GM10266 (cell line): ENCODE measurements at regions not wholly inside any gene's neighbourhood (a gene's known extent, or its start where the extent isn't known, plus 50 kb on each side); places are given as distances from the start of the nearest gene placed in this dataset.

Experiments used
- DNase-seq: peaks from one replicate; pipeline ENCODE4 v3.0.0; 2012; ENCODE audit errors: extremely low spot score
- CTCF ChIP-seq: IDR thresholded peaks from 2 replicates; pipeline ENCODE4 v1.5.1; 2012; ENCODE audit warnings: mild to moderate bottlenecking, low read depth; ENCODE audit not compliant: control insufficient read depth, insufficient read depth; ENCODE audit errors: missing control alignments

GRCh38 chr9:85244856-85245255, 496.9 kb downstream of the AGTPBP1 start:
- TF ChIP-seq CTCF, result no peak

DNA sequence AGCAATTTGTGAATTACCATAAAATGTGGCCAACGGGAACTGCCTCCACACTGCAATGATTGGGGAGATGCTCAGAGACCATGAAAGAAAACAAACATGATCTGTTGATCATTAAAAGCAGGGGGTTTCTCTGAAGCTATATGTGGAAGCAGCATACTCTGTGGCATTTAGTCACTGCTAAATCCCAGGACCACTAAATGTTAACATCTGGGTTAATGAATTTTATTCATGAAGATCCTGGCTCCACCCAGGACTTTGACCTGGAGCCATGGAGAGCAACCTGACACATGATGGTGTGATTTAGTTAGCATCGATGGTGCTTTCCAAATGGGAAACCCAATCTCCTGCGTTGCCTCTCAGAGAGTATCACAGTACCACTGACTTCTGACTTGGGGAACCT, 497.8 kb downstream of the AGTPBP1 start:
- no peak for TF ChIP-seq CTCF
- DNase-seq, result no peak

More at GRCh38 chr9:85244856-85245255, 496.9 kb downstream of the AGTPBP1 start:
- DNase-seq, result no peak

- TF ChIP-seq CTCF, result no peak
- no peak for DNase-seq
Measured at GRCh38 chr9:85237478-85237877, 504.3 kb downstream of the AGTPBP1 start.

- DNase-seq, result no peak
- no peak for TF ChIP-seq CTCF
Measured at GRCh38 chr9:85230081-85230480, 511.7 kb downstream of the AGTPBP1 start.

- no peak for TF ChIP-seq CTCF
- no peak for DNase-seq
Measured at GRCh38 chr9:85228111-85228855, 513.5 kb downstream of the AGTPBP1 start.

- no peak for TF ChIP-seq CTCF
- DNase-seq, result no peak
Measured at GRCh38 chr9:85225180-85225579, 516.6 kb downstream of the AGTPBP1 start.

- no peak for TF ChIP-seq CTCF
- DNase-seq, result no peak
Measured at GRCh38 chr9:85224729-85225128, 517.0 kb downstream of the AGTPBP1 start.
